HG03460 (cell line): ENCODE measurements at regions not wholly inside any gene's neighbourhood (a gene's known extent, or its start where the extent isn't known, plus 50 kb on each side); places are given as distances from the start of the nearest gene placed in this dataset.
"Not testable (repeated sequence)": the region's sequence is repeated elsewhere in the genome, so short reads cannot be mapped to it uniquely, and the experiment has no call there.

Source experiments
- ATAC-seq: cut with Tn5 transposase; IDR thresholded peaks from one replicate; pipeline ENCODE4 v1.9.1; 2021; ENCODE audit not compliant: unreplicated experiment

GRCh38 chr3:74978684-74979083, 364.2 kb upstream of the CNTN3 start:
- ATAC-seq = no peak

GRCh38 chr3:74985028-74985904, 370.8 kb upstream of the CNTN3 start:
- ATAC-seq = not testable (repeated sequence)

DNA sequence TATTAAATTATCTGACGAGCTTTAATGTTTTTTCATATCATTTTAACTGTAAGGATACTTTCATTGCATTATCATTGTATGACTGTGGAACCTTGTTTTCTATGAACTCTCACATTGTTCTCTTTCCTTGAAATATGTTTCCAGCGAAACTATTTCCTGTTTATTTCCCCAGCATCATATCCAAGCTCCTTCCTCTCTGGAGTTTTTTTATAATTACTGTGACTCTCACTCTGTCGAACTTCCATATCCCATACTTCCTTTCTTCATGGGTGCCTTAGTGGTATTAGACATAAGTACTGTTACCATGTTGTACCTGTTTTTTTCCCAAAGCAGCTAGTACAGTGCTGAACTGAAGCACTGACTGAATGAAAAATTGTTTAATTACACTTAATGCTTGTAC, 373.6 kb upstream of the CNTN3 start:
- no peak for ATAC-seq

DNA sequence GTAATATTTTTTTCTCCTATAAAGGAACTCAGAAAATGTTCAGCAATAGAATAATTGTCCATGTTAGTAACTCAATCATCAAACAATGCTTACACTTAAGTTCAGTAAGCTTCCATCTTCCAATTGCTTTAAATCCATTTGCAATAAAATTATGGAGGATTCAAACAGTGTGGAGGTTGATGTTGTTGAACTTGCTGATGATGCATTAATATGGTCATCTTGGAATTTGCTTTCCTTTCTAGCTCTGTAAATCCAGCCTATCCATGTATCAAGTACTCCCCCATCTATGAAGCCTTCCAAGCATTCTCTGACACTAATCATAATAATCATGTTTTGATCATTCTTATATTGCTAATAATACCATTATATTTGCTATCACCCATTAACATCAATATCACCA, 378.4 kb upstream of the CNTN3 start:
- ATAC-seq = no peak

GRCh38 chr3:75001330-75001729, 386.9 kb upstream of the CNTN3 start:
- ATAC-seq = no peak

DNA sequence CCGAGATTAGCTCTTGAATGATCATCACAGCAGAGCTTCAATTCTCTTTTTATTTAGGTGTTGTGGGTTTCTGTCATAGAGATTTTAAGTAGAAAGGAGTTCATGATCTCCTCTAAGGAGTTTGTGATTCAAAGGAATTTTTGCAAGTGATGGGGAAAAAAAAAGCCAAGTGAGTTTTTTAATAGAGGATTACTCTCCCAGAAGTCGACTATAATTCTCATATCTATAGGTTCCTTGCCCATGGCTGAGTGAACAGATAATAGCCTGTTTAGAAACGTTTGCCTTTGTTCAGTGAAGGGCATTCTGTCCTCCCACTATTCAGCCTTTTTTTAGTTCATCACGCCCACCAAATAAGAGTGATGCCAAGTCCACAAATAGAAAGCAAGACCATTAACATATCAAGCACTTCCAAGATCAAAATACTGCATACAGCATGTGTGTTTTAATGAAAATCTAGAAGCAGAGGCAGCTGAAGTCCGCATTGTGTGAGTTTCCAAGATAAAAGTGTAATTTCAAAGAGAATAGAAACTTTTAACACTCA, 398.4 kb upstream of the CNTN3 start:
- no peak for ATAC-seq

DNA sequence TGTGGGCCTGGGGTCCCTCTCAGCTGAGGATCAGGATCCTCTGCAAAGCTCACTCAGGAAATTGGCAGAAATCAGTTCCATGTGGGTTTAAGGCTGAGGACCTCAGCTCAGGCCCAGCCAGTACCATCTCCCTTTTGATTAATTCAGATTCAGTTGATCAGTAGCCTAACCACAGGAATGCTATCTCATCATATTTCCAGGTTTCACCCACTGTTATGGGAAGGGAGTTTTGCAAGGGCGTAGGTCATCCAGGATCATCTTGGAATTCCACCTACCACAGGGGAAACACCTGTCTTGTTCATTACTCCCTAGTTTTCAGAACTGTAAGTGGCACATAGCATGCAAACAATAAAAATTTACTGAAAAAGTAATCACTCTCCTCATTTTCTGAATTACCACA, 399.5 kb upstream of the CNTN3 start:
- ATAC-seq = no peak

- ATAC-seq = no peak
Measured at GRCh38 chr3:75015280-75015679, 400.8 kb upstream of the CNTN3 start.

DNA sequence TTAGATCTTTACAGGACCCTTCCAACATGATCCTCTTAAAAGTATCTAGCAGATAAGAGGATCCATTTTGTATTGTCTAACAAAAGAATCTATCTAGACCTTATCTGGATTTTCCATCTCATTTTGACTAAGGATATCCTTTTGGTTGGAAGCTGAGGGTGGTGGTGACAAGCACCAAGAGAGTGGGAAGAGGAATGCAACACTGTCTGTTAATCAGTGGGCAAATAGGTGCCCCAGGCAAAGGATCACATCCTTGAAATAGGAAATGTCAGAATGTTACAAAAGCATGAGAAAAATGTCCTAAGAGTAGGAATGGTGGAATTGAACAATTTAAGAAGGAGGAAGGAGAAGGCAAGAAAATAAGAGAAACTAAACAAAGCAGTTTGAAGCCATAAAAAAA, 420.7 kb upstream of the CNTN3 start:
- ATAC-seq = no peak

DNA sequence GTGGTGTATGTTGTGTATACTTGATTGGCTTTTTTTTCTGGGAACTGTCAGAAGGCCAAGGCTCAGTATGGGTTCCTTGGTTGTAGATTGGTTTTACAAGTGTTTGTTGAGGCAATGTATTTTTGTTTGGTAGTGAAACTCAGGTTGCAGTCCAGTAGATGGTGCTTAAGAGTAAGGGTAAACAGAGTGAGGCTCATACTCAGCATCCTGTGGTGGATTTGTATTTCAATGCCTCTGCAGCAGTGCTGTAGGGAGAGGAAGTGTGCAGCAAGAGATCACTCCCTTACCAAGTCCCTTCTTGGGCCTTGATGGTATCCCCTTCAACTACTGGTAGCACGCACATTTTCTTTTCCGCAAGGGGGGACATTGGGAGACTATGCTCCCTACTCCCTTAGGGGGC, 428.5 kb upstream of the CNTN3 start:
- no peak for ATAC-seq

DNA sequence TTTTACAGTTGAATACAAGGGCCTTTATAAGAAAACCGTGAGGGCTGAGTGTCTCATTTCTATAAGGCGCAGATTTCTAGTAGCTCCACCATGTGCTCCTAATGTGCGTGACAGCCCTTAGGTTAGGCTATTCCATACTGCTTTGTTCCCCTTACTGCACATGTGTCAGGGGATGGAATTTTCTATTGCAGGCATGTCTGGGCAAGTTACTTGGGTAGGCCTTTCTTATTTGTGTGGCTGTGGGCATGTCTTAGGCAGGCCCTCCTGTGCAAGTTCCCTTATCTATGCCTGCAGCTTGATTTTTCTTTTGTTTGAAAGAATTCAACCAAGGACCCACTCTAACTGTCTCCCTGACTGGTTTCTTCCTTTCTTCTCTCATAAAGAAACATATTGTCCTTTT, 434.2 kb upstream of the CNTN3 start:
- ATAC-seq = no peak

GRCh38 chr3:75049533-75049932, 435.1 kb upstream of the CNTN3 start:
- ATAC-seq = no peak

- no peak for ATAC-seq
Measured at GRCh38 chr3:75059120-75059519, 444.7 kb upstream of the CNTN3 start.

DNA sequence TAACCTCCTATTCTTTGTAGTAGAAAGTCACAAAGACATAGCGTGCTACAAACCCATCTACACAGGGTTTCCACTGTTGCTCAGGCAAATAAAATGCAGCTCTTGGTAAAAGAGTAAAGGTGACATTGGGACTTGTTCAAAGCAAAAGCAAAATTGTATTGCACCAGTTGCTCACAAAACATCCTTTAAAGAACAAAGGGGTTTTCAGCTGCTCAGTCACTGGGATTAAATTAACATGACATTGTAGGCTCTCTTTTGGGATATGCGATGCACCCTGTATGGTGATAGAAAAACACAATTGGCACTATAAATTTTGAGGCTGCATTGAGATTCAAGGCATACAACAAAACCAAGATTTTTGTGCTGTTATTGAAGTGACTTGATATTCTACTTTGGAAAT, 447.3 kb upstream of the CNTN3 start:
- ATAC-seq = no peak

GRCh38 chr3:75075158-75075557, 460.7 kb upstream of the CNTN3 start:
- ATAC-seq = no peak

DNA sequence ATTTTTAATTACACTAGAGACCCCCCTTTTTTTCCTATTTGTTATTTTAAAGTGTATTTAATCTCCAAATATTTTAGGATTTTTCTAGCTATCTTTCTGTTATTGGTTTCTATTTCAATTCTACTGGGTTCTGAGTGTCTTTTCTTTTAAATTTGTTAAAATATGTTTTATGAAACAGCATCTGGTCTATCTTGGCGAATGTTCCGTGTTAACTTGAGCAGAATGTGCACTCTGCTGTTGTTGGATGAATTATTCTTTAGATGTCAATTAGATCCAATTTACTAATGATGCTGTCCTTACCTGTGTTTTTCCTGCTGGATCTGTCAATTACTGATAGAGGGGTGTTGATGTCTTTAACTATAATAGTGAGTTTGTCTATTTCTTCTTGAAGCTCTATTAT, 462.0 kb upstream of the CNTN3 start:
- no peak for ATAC-seq

GRCh38 chr3:75078290-75078689, 463.8 kb upstream of the CNTN3 start:
- ATAC-seq = no peak

GRCh38 chr3:75082845-75083244, 468.4 kb upstream of the CNTN3 start:
- ATAC-seq = no peak

DNA sequence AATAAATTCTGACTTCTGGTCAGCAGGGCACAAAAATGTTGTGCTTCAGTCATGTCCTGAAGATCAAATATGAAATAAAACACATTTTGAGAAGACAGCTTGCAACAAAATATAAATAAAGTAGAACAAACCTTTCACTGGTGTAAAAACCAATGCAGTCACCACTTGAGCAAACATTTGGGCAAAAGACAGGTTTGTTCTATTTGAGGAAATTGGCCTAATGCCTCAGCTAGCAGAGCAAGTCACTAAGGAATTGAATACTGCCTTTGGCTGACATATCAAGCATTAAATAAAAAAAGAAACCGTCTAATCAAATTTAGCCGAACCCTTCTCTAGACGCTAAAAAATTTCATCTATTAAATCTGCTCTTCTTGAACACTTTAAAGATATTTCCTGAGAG, 475.4 kb upstream of the CNTN3 start:
- ATAC-seq = no peak

DNA sequence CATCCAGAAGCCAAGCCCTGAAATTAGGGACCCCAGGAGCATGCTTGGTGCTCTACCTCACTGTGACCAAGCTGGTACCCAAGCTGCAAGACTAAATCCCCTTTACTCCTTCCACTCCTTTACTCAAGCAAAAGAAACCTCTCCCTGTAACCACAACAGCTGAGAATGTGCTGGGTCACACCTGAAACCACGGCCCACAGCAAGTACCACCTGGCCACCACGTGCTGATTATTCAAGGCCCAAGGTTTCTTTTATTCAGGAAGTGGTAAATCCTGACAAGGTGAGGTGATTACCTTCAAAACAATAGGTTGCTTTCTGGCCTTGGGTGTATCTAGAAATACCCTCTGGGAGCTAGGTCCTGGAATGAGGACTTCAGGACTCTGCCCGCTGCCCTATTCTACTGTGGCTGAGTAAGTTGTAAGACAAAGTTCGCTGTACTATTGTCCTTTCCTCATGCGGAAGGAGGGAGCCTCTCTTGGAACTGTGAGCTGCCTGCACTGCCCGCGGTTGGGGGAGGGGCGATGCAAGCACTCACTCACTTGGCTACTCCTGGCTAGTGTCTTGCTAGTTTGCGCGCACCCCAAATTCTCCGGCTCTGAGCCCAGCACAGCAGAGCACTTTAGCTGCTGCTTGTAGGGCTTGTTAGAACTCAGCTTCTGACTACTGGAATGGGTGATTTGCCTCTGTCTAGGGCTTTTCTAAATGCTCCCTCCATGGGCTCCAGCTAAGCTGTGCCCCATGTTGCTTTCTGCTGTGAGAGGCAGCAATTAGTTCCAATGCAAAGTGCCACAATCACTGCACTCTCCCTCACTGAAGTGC, 487.1 kb upstream of the CNTN3 start:
- ATAC-seq = no peak

- no peak for ATAC-seq
Measured at GRCh38 chr3:75110741-75111140, 496.3 kb upstream of the CNTN3 start.

GRCh38 chr3:75115695-75116094, 501.2 kb upstream of the CNTN3 start:
- no peak for ATAC-seq
